HG03520 (cell line): ENCODE measurements at regions not wholly inside any gene's neighbourhood (a gene's known extent, or its start where the extent isn't known, plus 50 kb on each side); places are given as distances from the start of the nearest gene placed in this dataset.

Experiments used
- ATAC-seq: cut with Tn5 transposase; IDR thresholded peaks from one replicate; pipeline ENCODE4 v1.9.1; 2021; ENCODE audit warnings: mild to moderate bottlenecking, moderate library complexity; ENCODE audit not compliant: unreplicated experiment

DNA sequence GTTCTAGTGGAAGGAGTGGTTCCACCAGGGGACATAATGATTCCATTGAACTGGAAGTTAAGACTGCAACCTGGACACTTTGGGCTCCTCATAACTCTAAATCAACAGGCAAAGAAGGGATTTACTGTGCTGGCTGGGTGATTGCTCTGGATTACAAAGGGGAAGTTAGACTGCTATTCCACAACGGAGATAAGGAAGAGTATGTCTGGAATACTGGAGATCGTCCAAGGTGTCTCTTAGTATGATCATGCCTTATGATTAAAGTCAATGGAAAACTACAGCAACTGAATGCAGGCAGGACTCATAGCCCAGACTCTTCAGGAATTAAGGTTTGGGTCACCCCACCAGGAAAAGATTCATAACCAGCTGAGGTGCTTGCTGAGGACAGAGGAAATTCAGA lies 310.6 kb upstream of the MGMT start:
- no peak for ATAC-seq

DNA sequence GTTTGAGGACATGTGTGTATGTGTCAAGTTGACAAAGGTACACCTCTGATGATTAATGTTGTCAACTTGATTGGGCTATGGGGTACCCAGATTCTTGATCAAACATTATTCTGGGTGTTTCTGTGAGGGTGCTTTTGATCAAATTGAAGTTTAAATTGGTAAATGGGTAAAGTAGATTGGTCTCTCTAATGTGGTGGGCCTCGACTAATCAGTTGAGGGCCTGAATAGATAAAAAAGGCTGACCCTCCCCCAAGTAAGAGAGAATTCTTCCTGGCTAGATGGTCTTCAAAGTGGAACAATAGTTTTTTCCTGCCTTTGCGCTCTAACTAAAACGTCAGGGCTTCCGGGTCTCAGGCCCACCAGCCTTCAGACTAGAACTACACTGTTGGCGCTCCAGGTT lies 309.9 kb upstream of the MGMT start:
- ATAC-seq = no peak

DNA sequence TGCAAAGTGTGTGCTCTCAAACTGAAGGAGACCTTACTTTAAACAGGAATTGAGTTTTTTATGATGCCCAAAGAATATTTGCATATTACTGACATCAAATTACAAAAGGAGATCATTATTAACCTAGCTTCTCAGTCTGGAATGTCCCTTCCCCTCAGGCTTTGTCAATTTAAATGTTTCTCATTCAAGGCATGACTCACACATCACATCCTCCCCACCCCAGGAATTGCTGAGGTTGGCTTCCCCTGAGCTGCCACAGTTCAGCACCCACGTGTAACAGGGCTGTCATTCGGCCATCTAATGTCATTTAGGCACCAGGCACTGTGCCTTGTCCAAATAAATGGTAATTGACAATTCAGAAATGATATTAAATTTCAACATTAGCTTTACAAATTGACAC lies 305.9 kb upstream of the MGMT start:
- no peak for ATAC-seq

DNA sequence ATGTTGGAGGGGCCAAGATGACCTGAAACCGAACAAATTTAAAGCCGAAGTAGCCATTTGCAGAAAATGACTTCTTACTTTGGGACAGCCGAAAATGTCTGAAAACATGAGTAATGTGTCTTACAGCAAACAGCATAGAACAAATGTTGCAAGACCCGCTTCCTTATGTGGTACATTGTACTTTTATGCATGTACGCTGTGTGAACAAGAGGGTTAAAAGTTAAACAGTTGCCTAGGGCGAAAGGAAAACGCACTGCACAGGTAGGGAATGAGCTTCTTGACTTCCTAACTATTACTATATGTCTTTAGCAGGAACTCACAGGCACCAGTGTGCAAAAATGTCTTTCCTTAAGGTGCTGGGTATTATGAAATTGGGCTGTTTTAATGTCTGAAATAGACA lies 303.5 kb upstream of the MGMT start:
- ATAC-seq = no peak

DNA sequence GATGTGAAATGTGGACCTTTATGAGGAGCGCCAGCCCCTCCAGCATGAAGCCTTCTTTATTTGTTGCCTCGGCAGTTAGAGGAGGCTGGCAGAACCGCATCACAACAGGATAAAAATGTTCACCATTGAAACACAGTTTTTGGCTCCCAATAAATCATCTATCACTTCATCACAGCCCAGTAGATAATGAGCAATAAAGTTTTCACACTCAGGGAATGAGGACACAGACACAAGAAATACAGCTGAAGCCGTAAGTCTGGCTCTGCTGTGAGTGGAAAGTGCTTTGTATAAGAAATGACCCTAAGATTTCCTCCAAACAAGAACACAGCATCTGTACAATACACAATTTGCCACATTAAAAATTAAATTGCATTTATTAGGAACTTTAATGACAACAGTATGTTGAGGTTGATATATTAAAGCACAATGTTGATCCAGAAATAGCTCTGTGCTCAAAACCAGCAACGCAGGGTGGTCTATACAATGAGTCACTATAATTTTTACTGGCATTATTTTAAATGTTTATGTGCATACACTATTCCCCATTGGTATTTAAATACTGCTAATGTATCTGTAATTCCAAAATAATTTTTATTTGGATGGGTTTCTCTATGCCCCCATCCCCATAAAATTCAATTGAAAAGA lies 301.8 kb upstream of the MGMT start:
- ATAC-seq = no peak

DNA sequence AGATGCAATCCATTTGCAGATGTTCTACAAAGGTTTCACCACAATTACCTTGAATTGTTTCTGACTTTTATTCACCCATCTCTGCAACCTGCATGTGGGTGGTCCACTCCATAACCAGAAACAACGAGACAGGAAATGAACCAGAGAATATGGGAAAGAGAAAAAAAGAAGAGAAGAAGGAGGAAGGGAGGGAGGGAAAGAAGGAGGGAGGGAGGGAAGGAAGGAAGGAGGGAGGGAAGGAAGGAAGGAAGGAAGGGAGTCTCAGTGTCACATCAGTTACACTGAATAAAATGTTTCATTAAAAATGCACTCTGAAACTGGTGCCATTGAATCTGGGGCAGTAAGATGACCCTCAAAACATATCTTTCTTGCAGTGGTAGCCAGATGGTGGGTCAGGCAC lies 301.3 kb upstream of the MGMT start:
- no peak for ATAC-seq

DNA sequence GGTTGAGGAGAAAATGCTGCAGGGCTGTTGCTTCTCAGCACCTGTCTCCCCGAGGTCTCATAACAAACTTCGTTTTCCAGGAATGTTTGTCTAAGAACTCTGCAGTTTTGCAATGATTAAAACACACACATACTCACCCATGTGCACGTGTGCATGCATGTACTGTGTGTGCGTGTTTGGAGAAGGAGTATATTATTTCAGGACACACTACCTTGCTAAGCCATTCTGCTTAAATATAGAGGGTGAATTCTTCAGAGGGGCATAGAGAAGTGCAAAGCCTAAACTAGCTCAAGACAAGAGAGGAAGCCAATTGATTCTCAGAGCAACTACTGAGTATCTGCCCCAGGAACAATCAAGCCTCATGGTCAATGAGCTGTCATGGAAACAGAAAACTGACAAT lies 298.4 kb upstream of the MGMT start:
- ATAC-seq = no peak

DNA sequence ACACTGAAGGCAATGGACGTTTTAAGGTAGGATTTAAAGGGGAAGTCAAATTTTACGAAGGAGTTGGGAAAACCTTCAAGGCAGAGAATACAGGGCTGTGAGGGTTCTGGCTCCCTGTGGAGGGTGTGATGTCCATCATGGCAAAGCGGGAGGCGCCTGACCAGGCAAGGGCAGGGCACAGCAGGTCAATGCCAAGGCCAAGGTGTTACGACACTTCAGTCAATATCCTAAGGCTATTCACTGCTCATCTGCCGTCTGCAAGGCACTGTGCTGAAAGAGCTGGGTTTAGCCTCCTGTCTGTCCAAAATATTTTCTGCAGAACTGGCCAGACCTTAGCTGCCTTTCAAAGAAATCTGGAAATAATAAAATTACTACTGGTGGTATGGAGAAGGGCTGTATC lies 297.9 kb upstream of the MGMT start:
- ATAC-seq = no peak

DNA sequence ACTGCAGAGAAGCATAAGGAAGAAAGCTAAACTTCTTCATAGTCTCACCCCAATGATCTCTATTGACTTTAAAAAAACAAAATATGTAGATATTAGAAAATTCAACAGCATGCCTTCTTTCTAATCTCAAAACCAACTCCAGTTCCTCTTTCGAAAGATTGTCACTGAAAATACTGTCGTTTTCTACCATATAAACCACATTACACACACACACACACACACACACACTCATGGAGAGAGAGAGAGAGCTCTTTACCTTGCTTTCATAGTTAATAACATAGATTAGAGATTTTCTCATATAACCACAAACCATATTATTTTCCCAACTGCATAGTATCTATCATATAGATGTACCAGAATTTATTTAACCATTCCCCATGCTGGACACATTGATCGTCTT lies 296.2 kb upstream of the MGMT start:
- no peak for ATAC-seq

DNA sequence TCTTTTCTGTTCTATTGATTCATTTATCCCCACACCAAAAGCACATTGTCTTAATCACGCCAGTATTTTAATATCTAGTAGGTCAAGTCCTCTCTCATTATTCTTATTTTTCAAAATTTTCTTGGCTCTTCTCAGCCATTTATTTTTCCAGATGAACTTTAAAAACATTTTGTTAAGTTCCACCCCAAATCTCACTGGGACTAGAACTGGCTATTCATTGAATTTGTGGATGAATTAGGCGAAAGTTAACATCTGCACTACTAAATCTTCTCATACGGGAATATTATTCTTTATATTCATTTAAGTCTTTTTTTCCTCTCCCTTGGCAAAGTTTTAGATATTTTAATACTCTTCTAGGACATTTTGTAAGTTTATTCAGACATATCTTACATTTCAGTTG lies 295.2 kb upstream of the MGMT start:
- no peak for ATAC-seq

DNA sequence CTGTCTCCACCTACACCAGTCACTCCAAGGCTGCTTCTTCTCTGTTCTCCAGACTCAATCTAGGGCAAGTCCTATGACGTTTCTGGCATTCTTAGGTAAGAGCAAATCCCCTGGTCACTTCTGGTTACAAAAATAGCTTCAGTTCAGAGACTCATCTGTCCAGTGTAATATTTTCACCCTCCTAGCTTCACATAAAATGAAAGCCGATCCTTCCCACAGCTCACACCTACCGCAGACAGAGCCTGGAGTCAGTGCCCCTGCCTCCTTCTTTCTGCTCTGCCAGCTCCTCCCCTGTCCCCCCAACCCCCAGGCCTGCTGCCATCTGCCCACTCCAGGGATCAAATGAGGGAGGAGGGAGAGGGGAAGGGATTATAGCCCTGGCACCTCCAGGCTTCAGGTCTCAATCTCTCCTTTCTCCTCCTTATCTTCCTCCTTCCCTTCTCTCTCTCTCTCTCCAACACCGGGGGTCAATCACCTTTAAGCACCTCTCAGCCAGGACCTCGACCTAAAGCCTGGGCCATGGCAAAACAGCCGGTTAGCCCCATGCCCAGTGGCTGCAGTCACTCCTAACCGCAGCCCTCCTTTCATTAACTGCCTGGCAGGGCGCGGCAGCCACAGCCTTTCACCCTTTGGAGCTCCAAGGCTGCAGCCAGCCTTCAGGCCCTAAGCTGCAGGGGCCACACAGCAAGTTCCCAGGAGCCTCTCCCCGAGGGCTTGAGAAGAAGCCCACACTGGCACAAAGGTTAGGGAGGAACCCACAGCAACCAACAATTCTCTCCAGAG lies 292.6 kb upstream of the MGMT start:
- ATAC-seq = no peak

DNA sequence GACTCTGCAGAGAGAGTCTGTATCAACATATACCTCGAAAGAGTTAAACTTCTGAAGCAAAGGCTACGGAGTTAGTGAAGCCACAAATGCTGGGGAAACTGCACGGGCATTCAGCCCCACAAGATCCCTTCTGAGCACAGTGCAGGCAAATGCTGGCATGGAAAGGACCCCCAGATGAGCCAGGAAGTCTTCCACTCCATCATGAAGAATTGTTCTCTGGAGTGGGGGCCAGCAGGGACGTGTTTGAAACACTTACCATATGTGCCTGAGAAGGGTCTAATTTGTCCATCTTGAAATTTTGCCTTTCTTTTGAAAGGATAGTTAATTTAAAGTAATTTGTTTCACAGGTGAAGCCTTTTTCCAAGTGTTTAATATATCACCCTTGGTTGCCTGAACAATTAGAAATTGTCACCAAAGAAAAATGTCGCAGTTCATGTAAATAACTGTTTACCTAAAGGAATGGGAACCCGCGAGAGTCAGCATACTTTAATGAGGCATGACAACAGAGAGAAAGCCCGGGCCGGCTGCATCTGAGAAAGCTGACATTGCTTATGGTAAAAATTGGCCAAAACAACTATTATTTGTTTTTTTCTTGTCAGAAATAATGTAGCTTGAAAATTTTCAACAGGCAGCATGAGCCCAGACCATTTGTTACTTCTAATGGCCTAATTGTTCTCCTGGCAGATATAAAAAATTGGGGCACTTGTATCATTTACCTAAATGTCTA lies 287.6 kb upstream of the MGMT start:
- ATAC-seq = no peak

DNA sequence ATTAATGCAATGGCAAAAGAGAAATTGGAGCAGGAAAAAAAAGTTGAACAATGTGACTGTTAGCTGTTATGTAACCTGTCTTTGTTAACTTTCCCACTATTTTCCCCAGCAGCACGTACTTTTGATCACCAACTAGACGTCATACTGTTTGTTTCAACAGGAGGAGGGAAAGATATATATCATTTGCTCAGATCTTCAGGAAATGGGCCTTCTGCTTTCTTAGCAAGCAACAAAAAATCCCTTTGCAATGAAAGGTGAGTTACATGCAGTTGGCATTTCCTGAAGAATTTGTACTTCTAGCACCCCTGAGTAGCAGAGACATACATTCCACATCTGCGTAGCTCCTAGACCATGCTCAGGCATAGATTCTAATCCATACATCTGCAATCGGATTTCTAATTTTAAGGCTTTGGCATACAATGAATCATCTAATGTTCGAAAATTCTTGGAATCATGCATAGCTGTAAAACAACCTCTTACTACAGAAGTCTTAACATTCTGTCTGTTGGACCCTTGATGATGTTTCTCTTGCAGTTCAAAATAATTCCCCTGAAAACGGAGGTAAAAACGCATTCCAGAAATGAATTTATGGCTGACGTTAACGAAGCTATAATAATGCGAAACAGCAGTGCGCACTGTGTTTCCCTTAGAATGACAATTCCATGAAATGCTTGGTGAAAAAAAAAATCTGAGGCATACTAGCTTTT lies 286.9 kb upstream of the MGMT start:
- ATAC-seq = no peak

DNA sequence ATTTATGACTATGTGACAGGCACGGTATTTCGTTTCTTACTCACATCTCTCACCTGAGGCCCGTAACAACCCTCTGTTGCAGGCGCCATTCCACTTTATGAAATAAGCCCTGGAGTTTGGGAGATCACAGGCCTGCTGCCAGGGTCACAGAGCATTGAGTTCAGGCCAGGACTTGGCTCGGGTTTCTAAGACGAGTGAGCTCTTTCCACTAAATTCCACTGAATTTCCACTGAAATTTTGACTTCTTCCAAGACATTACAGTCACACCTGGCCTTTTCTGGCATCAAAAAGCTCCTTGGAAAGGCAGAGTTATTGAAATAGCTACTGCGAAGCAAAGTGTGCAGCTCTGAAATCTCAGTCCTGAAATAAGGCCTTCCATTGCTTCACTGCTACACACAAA lies 282.8 kb upstream of the MGMT start:
- ATAC-seq = no peak

DNA sequence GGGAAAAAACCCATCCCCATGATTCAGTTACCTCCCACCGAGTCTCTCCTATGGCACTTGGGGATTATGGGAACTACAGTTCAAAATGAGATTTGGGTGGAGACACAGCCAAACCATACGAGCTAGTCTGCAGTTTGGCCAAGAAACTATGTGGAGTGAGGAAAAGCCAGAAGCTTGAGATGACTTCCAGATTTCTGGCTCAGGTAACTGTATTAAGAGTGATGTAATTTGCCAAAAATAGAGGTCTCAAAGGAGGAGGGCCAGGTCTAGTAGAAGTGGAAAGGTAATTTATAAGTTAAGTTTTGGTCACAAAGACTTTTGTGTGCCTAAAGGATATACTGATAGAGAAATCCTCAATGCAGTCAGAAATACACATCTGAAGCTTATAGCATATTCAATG lies 279.7 kb upstream of the MGMT start:
- no peak for ATAC-seq

DNA sequence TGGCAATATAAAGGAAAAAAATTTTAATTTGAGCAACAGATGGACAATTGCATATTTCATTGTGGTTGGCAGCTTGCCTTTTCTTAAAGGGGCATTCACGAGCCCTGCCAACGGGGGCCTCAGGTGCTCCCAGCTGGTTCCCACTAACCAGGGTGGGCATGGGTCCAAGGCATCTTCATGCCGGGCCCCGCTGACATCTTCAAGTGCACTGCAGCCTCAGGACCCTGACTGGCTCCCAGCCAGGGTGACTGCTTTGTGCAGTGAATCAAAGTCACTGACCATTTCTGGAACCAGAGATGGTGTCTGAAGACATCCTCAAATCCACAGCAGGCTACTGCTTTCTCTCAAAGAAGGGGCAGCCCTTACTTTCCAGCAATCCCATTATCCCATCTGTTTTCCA lies 275.2 kb upstream of the MGMT start:
- ATAC-seq = no peak

DNA sequence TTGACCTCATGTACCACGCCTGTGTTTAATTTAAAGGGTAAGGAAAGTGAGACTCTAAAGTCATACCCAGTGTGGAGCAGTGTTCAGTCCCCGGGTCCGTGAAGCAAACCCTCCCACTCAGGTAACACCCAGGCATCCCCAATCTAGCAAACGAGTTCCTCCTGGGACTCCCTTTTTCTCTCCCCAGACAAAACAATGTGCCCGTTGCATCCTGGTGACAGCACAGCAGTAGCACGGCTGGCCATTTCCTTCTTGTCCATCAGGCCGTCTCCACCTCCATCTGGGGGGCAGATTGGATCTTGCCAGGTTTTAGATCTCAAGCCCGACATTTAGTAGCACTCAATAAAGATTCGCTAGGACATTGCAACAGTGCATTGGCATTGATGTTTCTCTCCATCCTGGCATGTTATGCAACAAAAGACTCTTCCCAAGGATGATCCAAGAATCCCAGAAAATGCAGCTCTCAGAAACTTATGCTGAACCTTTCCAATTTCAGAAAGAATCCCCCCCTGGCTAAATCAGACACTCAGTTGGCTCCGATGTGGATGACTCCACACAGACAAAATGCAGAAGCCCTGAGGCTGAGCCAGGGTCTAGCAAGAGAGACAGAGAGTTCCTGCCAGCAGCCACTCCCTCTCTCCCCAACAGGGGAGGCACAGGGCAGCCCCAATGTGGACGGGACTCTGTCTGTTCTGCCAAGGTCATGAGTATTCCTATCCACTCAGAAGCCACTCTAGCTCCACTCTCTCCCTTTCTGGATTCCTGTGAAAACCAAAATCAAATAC lies 274.5 kb upstream of the MGMT start:
- ATAC-seq = no peak

DNA sequence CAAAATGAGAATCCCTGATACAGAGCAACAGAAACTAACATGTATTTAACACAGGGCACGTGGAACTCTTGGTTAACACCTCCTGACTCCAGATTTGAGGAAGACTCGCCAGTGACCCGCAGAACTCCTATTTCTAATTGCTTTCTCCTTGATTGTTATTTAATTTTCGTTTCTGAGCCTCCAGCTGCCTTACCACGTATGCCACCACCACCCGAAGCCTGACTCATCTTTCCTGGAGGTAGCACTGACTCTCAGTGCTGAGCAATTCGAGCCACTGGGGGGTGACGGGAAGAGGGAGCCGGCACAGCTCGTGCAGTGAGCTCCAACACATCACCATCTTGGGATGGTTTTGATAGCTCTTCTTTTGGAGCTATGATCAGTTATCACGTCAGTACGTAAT lies 273.9 kb upstream of the MGMT start:
- ATAC-seq = no peak

DNA sequence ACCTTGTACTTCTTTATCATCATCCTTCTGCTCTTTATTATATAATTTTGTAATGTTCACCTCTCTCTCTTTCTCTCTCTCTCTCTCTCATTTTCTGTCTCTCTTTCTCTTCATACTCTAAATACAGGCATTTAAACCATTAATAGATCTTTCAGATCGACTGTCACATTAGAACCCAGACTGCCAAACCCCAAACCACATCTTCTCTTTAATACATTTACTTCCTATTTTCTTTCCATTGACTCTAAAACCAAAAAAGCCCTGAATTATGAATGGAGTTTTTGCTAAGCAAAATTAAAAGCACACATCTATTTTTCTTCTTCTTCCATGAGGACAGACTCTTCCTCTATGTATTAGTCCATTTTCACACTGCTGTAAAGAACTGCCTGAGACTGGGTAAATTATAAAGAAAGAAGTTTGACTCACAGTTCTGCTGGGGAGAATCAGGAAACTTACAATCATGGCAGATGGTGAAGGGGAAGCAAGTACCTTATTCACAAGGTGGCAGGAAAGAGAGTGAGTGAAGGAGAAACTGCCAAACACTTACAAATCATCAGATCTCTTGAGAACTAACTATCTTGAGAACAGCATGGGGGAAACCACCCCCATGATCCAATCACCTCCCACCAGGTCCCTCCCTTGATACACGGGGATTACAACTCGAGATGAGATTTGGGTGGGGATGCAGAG lies 272.7 kb upstream of the MGMT start:
- ATAC-seq = no peak

DNA sequence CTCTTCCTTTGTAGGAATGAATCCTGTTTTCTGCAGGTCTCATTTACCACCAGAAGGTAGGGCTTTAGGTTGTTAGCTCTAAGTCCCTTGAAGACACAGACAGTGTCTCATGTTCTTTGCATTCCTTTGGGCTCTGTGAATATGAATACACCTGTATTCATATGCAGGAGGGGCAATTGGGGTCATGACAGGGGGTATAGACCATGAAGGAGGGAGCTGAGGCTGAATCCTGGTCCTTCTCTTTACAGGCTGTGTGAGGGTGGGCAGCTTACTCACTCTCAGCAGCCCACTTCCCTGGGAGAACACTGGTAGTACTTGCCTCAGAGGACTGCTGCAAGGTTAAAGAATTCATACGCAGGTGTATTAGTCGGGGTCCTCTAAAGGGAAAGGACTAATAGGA lies 267.2 kb upstream of the MGMT start:
- no peak for ATAC-seq
